Limb (tissue), 2 donors: ENCODE measurements at regions not wholly inside any gene's neighbourhood (a gene's known extent, or its start where the extent isn't known, plus 50 kb on each side); places are given as distances from the start of the nearest gene placed in this dataset.
"Not testable (repeated sequence)": the region's sequence is repeated elsewhere in the genome, so short reads cannot be mapped to it uniquely, and the experiment has no call there.

Source experiments
- DNase-seq, 2 donors: peaks; one replicate each; pipeline ENCODE4 v3.0.0-alpha.2; 2016; ENCODE audit errors: extremely low spot score in 2 of 2

- no peak for DNase-seq
These were observed 425.6 kb upstream of the MEF2C start for GRCh38 chr5:89308606-89309040.

- no peak for DNase-seq
These were observed 425.0 kb upstream of the MEF2C start for GRCh38 chr5:89307972-89308371.

DNA sequence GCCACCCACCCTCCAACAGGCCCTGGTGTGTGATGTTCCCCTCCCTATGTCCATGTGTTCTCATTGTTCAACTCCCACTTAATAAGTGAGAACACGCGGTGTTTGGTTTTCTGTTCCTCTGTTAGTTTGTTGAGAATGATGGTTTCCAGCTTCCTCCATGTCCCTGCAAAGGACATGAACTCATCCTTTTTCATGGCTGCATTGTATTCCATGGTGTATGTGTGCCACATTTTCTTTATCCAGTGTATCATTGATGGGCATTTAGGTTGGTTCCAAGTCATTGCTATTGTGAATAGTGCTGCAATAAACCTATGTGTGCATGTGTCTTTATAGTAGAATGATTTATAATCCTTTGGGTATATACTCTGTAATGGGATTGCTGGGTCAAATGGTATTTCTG, 424.2 kb upstream of the MEF2C start:
- DNase-seq: not testable (repeated sequence)

DNA sequence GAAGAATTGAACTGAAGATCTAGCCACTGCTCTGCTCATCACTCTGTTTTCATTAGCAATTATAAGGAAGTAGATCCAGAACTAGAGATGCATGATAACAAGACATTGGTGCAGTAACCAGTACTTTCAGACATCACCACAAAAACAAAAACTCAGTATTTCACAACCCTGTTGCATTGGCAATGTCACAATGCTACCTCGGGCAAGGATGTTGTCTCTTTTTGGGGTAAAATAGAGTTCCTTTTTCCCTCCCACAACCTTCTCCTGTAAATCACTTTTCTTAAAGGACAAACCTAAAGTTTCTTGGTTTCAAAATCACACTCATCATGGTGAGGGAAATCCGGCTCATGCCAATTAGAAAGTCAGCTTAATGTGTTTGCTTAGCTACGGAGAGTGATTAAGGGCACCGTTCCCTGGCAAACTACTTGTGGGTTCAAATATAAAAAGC, 420.1 kb upstream of the MEF2C start:
- DNase-seq: no peak

DNA sequence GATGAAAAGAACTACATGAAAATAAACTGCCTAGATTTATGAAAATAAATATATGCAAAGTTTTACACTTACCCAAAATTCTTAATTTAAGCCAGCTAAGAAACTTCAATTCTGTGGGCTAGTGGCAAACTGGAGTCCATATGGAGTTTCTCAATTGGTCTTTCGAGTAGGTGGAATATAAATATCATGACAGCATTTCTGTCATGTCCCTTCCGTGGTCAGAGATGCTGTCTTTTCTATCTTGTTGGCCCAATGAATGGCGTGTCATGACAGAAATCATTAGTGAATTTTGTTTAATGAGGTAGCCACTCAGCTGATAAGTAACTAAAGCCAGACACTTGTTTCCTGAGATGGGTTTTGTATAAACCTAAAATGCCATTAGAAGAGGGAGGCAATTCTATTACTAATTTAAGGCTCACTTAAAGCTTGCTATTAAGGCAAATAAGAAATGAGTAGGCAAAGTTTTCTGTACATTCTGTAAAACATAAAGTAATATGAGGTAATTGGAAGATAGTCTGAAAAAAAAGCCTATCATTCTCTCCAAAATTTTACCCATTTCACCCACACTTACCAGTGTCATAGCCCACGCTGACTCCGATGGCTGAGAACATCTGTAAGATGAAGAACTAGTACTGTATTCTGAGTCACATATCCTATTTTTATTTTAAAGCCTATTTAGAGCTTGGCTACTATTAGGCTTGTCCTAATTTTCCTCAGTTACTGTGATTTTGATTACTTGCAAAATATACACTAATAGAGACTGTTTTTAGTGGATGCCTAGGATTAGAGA, 419.3 kb upstream of the MEF2C start:
- no peak for DNase-seq

DNA sequence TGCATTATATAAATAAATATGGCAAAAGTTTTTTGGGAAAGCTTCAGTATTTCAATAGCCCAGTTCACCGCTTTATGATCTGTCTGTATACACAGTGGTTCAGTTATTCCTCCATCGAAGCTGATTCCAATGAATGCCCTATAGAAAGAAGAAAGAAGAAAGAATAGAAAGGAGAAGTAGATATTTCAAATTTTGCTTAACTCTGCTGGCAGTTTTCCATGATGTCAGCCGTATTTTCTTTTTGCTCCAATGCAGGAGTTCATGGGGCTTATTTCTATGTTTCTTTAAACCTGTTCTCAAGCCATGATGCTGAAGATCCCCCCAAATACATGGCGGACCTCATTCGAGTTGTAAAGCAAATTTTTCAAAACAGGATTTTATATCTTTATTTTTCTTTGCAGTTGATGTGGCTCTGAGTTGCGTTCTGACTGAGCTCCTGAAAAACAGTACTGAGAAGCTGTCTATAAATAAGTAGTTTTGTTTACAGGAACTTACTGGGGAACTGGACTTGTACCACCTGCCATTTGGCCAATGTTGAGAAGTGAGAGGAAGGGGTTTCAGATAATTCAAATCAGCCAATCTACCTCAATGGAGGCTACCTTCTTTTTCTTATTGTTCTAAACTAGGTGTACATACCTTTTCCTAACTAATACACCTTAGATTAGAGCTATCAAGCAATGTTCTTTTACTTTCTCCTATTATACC, 418.5 kb upstream of the MEF2C start:
- DNase-seq: no peak

GRCh38 chr5:89300426-89300970, 417.5 kb upstream of the MEF2C start:
- no peak for DNase-seq

DNA sequence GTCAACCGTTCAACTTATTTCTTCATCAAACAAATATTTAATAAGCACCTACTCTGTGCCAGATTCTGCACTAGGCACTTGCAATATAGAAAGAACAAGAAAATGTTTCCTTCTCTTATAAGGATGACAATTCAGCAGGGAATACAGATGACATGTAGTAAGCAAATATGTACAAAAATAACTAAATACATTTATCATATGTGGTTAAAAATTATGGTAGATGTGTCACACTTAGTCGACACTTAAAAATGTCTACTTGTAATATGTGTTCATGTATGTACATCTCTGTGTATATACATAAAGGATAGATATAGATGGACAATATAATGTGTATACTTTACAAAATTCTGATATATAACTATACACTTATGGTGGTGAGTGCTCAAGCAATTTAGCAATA, 417.0 kb upstream of the MEF2C start:
- no peak for DNase-seq

DNA sequence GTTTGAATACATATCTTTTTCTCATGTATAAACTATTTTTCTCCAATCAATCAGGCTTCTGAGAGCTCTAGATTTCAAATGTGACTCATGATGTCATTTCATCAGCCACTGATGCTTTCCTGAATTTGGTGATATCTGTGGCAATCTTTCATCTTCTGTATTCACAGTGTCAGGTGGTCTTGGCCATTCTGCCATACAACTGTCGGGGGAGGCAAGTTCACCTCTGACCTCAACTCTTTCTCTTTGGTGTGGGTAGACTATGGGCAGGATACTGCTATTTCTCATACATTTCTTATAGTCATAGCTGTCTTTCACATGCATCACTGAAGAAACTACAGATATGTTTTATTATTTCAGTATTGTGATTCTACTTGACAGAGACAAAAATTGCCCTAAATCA, 414.1 kb upstream of the MEF2C start:
- no peak for DNase-seq

DNA sequence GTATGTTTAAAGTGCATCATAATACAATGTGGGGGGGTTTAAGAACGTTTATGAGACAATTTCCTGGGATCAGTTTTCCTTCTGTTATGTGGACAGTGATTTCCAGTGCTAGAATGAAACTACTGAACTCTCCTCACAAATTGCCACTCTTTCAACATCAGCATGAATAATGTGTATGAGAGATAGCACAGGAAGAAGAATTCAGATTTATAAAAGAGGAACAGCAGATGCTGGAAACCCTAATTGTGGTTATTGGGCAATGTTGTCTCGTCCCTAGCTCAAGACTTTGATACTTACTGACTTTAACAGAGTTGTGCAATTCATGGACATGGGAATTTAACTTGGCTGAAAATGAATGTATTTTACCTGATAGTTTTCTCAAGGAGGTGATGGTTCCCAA, 410.8 kb upstream of the MEF2C start:
- no peak for DNase-seq

- DNase-seq: peak in 1 of 2 donors; percentile 8
These were observed 409.5 kb upstream of the MEF2C start for GRCh38 chr5:89292487-89292886.

DNA sequence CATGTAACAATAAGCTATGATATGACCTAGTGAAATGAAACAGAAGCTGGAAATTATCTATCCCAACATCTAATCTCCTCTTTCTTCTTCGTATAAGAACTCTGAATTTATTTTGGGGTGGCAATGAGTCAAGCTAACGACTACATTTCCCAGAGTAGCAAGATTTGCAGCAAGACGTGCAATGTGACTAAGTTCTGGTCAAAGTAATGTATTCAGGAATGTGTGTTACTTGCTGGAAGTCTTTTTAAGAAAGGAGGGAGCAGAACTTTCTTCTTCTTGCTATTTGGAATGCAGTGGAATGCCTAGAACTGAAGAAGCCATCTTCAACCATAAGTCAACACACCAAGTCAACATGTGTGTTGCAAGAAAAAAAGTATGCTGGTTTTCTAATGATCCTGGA, 406.6 kb upstream of the MEF2C start:
- no peak for DNase-seq

GRCh38 chr5:89287964-89288363, 405.0 kb upstream of the MEF2C start:
- DNase-seq: no peak

DNA sequence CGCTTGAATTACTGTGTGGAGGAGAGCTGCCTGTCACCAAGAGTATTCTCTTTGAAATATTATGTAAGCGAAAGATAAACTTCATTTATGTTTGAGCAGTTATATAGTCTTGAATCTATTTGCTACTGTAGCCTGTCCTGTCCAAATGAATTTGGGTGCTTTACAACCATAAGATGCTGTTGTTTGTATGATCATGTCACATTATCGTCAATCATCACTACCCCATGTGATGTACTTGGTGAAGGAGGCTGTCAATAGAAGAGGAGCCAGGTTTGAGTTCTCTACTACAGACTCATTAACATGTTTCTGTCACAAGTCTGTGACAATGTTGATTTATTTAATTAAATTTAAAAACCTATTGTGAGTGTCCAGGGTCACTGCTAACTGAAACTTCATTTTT, 403.3 kb upstream of the MEF2C start:
- DNase-seq: no peak

DNA sequence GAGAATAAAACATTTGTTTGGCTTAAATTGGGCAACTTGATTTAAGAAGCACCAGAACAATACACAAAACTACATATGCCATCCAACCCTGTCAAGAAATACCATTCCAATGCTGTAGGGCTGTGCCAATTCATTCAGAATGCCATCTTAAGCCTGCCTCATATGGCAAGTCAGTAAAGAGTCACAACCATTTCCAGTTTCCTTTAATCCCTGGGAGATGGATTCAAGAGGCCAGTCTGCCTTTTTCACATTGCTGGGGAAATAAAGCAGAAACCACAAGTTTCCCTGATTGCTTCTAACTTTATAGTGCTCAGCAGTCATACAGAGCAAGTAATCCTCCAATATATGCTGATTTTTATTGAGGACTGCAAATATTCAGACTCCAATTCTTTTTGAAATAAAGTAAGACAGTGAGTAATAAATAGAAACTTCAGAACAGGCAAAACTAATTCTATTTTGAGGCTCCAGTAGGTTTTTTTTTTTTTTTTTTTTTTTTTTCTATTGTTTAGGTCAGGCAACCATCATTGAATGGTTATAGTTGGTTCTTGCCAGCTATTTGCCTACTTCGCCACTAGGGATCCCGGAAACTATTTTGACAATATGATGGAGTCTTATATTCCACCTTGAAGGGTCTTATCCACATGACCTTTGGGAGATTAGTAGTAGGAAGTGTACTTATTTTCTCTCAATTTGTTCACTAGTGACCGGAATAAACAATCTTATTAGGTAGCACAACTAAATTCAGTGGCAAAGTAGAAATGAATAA, 400.9 kb upstream of the MEF2C start:
- no peak for DNase-seq

DNA sequence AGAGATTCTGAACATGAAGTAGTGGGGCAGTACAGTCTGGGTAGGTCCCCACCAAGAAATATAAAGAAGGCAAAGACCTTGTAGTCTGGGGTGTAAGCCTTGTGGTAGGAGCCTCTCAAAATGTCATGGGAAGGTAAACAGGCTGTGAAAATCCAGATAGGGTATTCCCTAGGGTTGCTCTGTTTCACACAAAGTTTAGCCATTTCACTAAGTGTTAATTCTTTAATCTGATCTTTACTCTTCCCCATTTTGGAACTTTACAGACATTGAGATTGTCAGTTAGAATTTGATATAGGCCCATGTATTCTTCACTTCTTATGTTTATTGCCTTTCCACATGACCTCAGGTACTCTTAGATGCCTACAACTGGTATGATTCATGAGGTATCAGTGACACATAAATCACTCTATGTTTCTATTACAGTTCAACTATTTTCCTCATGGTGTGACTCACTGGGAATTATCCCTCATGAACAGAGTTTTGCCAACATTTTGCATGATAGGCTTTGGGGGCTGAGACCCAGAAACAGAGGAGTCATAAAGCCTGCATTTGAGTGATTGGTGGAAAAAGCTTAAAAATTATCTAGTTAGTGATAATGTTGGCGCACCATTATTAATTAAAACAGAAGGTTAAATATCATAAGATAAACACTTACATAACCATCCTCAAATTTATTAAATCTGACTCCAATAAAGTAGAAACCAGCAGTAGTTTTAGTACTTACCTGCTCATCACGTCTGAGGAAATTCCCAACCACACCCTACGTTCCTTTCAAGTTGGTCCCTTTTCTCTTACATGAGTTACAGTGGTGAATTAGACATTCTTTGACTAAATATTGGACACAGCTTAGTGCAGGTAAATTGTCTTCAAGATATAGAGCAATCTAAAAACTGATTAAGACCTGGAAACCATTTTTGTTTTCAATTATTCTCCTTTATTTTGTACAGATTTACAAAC, 399.8 kb upstream of the MEF2C start:
- DNase-seq: no peak

GRCh38 chr5:89281766-89282553, 399.0 kb upstream of the MEF2C start:
- DNase-seq: no peak

GRCh38 chr5:89281211-89281610, 398.2 kb upstream of the MEF2C start:
- DNase-seq: no peak

DNA sequence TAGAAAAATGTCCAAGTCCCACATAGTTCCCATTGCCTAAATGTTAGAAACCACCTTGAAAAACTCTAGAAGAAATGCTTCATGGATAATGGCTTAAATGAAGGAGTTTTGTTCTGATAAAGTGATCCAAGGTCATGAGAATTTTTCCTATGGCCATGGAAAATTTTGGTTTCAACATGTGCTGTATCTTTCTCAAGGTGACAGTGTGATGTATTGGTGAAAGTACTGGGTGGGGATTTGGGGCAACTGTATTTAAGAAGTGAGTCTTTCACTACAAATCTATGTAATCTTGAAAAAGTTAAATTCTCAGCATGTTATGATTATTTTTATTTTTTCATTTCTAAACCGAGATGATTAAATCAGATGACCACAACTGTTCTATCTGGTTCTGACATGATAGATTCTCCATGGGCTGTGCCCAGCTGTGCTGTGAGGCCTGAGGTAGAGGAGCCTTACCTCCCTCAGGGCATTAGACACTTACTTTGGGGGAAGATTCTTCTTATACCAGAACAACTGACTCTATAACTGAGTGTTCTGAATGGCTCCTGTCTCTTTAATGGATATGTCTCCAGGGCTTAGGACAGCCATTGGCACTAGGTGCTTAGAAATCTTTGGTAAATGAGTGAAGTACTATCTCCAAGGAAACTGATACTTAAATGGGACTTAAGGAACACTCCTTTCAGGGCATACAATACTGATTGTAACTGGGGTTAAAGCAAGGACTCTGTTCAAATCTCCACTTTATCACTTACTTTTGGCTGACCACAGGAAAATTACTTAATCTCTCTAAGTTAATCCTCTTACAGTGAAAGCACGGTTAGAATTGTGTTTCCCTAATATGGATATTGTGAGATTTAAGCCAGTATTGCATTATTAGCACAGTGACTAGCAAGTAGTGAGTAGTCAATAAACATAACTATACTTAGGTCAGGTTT, 397.4 kb upstream of the MEF2C start:
- DNase-seq: no peak
